ENCODE measurements at regions not wholly inside any gene's neighbourhood (a gene's known extent, or its start where the extent isn't known, plus 50 kb on each side); places are given as distances from the start of the nearest gene placed in this dataset.
"Not testable (repeated sequence)": the region's sequence is repeated elsewhere in the genome, so short reads cannot be mapped to it uniquely, and the experiment has no call there.

GRCh38 chr1:172793823-172794222, 134.9 kb downstream of the FASLG start:
- dilution Hi-C loops (cut with MboI; ENCODE audit: extremely low pct_ligation_motif_present, low sequenced_read_pairs): no loop called here
- no peak overlapping the region for H2AFZ ChIP-seq (ENCODE audit: control insufficient read depth, low read length)

GRCh38 chr1:172795741-172796140, 136.8 kb downstream of the FASLG start:
- Histone ChIP-seq H3K79me2 (ENCODE audit: control insufficient read depth, insufficient read depth, low read length) (no peaks in the 10 kb centered on the region), H3K9ac (ENCODE audit: control insufficient read depth, extremely low read depth, insufficient read depth, low read length) (no peak overlapping the region), H3K9me3 (ENCODE audit: control insufficient read depth, low read depth, low read length) (no peaks in the 10 kb centered on the region), H3K36me3 (ENCODE audit: control insufficient read depth in 2 of 2, extremely low read depth in 1 of 2, insufficient read depth in 2 of 2, low read length in 2 of 2) (no peaks in the 10 kb centered on the region), H3K27ac (ENCODE audit: control insufficient read depth, insufficient read depth, low read length) (no peak overlapping the region), H3K27me3 (ENCODE audit: control insufficient read depth, extremely low read depth, insufficient read depth, low read length) (no peaks in the 10 kb centered on the region), H3K9me1 (ENCODE audit: control insufficient read depth, extremely low read depth, insufficient read depth, low read length) (no peaks in the 10 kb centered on the region), H2AFZ (ENCODE audit: control insufficient read depth, low read length) (no peak overlapping the region), H3K4me1 (ENCODE audit: control insufficient read depth, extremely low read depth, insufficient read depth, low read length) (no peaks in the 10 kb centered on the region), H3K4me3 (ENCODE audit: control insufficient read depth in 2 of 3, extremely low read depth in 1 of 3, insufficient read depth in 2 of 3, low read depth in 1 of 3, low read length in 3 of 3) (no peak overlapping the region), H4K20me1 (ENCODE audit: control insufficient read depth, extremely low read depth, insufficient read depth, low read length) (no peaks in the 10 kb centered on the region), H3K4me2 (ENCODE audit: control insufficient read depth, extremely low read depth, insufficient read depth, low read depth, low read length) (no peak overlapping the region)
- no peak for FAIRE-seq
- DNase-seq (ENCODE audit: low read depth, low spot score): no peak
- dilution Hi-C loops (cut with MboI; ENCODE audit: extremely low pct_ligation_motif_present, low sequenced_read_pairs): no loop called here
- no peak for TF ChIP-seq EZH2 (IDR thresholded peaks at IDR 0.05; ENCODE audit: low read length)
- TF ChIP-seq, protein P1, sequence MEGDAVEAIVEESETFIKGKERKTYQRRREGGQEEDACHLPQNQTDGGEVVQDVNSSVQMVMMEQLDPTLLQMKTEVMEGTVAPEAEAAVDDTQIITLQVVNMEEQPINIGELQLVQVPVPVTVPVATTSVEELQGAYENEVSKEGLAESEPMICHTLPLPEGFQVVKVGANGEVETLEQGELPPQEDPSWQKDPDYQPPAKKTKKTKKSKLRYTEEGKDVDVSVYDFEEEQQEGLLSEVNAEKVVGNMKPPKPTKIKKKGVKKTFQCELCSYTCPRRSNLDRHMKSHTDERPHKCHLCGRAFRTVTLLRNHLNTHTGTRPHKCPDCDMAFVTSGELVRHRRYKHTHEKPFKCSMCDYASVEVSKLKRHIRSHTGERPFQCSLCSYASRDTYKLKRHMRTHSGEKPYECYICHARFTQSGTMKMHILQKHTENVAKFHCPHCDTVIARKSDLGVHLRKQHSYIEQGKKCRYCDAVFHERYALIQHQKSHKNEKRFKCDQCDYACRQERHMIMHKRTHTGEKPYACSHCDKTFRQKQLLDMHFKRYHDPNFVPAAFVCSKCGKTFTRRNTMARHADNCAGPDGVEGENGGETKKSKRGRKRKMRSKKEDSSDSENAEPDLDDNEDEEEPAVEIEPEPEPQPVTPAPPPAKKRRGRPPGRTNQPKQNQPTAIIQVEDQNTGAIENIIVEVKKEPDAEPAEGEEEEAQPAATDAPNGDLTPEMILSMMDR (optimal IDR thresholded peaks at IDR 0.05 in 1 of 3, IDR thresholded peaks at IDR 0.05 in 1 of 3, conservative IDR thresholded peaks at IDR 0.05 in 1 of 3; ENCODE audit: extremely low read depth in 1 of 3, insufficient read depth in 2 of 3, low read length in 3 of 3): no peak

More at GRCh38 chr1:172793823-172794222, 134.9 kb downstream of the FASLG start:
- H3K4me1 ChIP-seq (ENCODE audit: control insufficient read depth, extremely low read depth, insufficient read depth, low read length): no peaks in the 10 kb centered on the region
- H4K20me1 ChIP-seq (ENCODE audit: control insufficient read depth, extremely low read depth, insufficient read depth, low read length): no peaks in the 10 kb centered on the region
- no peaks in the 10 kb centered on the region for H3K79me2 ChIP-seq (ENCODE audit: control insufficient read depth, insufficient read depth, low read length)
- no peak overlapping the region for H3K27ac ChIP-seq (ENCODE audit: control insufficient read depth, insufficient read depth, low read length)
- no peak for TF ChIP-seq EZH2 (IDR thresholded peaks at IDR 0.05; ENCODE audit: low read length)
- TF ChIP-seq, protein P1 (optimal IDR thresholded peaks at IDR 0.05 in 1 of 3, IDR thresholded peaks at IDR 0.05 in 1 of 3, conservative IDR thresholded peaks at IDR 0.05 in 1 of 3; ENCODE audit: extremely low read depth in 1 of 3, insufficient read depth in 2 of 3, low read length in 3 of 3): no peak
- H3K9me1 ChIP-seq (ENCODE audit: control insufficient read depth, extremely low read depth, insufficient read depth, low read length): no peaks in the 10 kb centered on the region
- H3K4me3 ChIP-seq (ENCODE audit: control insufficient read depth in 2 of 3, extremely low read depth in 1 of 3, insufficient read depth in 2 of 3, low read depth in 1 of 3, low read length in 3 of 3): no peak overlapping the region
- H3K36me3 ChIP-seq (ENCODE audit: control insufficient read depth in 2 of 2, extremely low read depth in 1 of 2, insufficient read depth in 2 of 2, low read length in 2 of 2): no peaks in the 10 kb centered on the region
- DNase-seq (ENCODE audit: low read depth, low spot score): no peak
- H3K9ac ChIP-seq (ENCODE audit: control insufficient read depth, extremely low read depth, insufficient read depth, low read length): no peak overlapping the region
- no peaks in the 10 kb centered on the region for H3K9me3 ChIP-seq (ENCODE audit: control insufficient read depth, low read depth, low read length)
- H3K4me2 ChIP-seq (ENCODE audit: control insufficient read depth, extremely low read depth, insufficient read depth, low read depth, low read length): no peak overlapping the region
- no peak for FAIRE-seq
- H3K27me3 ChIP-seq (ENCODE audit: control insufficient read depth, extremely low read depth, insufficient read depth, low read length): no peaks in the 10 kb centered on the region

DNA sequence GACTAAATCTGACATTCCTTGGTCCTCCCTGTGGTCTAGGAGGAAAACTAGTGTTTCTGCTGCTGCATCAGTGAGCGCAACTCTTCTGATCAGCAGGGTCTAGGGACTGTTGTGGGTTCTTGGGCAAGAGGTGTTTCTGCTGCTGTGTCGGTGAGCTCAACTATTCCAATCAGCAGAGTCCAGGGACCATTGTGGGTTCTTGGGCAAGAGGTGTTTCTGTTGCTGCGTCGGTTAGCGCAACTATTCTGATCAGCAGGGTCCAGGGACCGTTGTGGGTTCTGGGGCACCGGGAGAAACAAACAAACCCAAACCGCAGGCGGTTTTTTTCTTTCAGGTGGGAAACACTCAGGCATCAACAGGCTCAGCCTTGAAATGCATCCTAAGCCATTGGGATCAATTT, 140.9 kb downstream of the FASLG start:
- H3K4me3 ChIP-seq (ENCODE audit: control insufficient read depth in 2 of 3, extremely low read depth in 1 of 3, insufficient read depth in 2 of 3, low read depth in 1 of 3, low read length in 3 of 3); H3K9me1 ChIP-seq (ENCODE audit: control insufficient read depth, extremely low read depth, insufficient read depth, low read length); FAIRE-seq; H3K27ac ChIP-seq (ENCODE audit: control insufficient read depth, insufficient read depth, low read length); H3K79me2 ChIP-seq (ENCODE audit: control insufficient read depth, insufficient read depth, low read length); H3K9me3 ChIP-seq (ENCODE audit: control insufficient read depth, low read depth, low read length); H4K20me1 ChIP-seq (ENCODE audit: control insufficient read depth, extremely low read depth, insufficient read depth, low read length); H3K4me1 ChIP-seq (ENCODE audit: control insufficient read depth, extremely low read depth, insufficient read depth, low read length); H3K36me3 ChIP-seq (ENCODE audit: control insufficient read depth in 2 of 2, extremely low read depth in 1 of 2, insufficient read depth in 2 of 2, low read length in 2 of 2); DNase-seq (ENCODE audit: low read depth, low spot score); H3K27me3 ChIP-seq (ENCODE audit: control insufficient read depth, extremely low read depth, insufficient read depth, low read length); H2AFZ ChIP-seq (ENCODE audit: control insufficient read depth, low read length); H3K4me2 ChIP-seq (ENCODE audit: control insufficient read depth, extremely low read depth, insufficient read depth, low read depth, low read length); H3K9ac ChIP-seq (ENCODE audit: control insufficient read depth, extremely low read depth, insufficient read depth, low read length); dilution Hi-C loops (cut with MboI; ENCODE audit: extremely low pct_ligation_motif_present, low sequenced_read_pairs): not testable (repeated sequence)
